IMR-90 (cell line): ENCODE measurements at regions not wholly inside any gene's neighbourhood (a gene's known extent, or its start where the extent isn't known, plus 50 kb on each side); places are given as distances from the start of the nearest gene placed in this dataset.

Experiments used
- ATAC-seq: fragments of 200-7000 bp; cut with Tn5 transposase; 2 replicates; pipeline ENCODE4 v1.9.1; 2020; ENCODE audit warnings: low read depth, mild to moderate bottlenecking, moderate library complexity
- BruUV-seq: library from RNA; stranded (reverse); fragments of 400-500 nt; replicated peaks from 2 replicates; lab custom pipeline; 2021; lab: Mats Ljungman, UMichigan
- CTCF ChIA-PET: fragments of 300-600 bp; formaldehyde crosslinking; extraction: SDS; loops from one replicate; lab custom pipeline; 2021; ENCODE audit warnings: antibody characterized with exemption; lab: Yijun Ruan, JAX
- POLR2A ChIA-PET: fragments of 300-600 bp; sonication (Branson Sonifier 250); formaldehyde crosslinking; loops from one replicate; lab custom pipeline; 2022; ENCODE audit warnings: antibody characterized with exemption; ENCODE audit not compliant: unreplicated experiment; lab: Charles Lee
- DNase-seq: peaks from one replicate; pipeline ENCODE4 v3.0.0; 2013
- H2AFZ ChIP-seq: replicated peaks from 2 replicates; pipeline ENCODE3; 2013; ENCODE audit warnings: low read length, mild to moderate bottlenecking; ENCODE audit not compliant: poor library complexity
- H2AK5ac ChIP-seq: 2 replicates; pipeline ENCODE4 v1.6.1; 2013; ENCODE audit warnings: low read depth, low read length, inconsistent platforms
- H2AK9ac ChIP-seq: replicated peaks from 2 replicates; pipeline ENCODE3; 2013; ENCODE audit warnings: mild to moderate bottlenecking, low read depth, low read length, moderate library complexity; ENCODE audit not compliant: poor library complexity
- H2BK120ac ChIP-seq: 2 replicates; pipeline ENCODE4 v1.6.1; 2013; ENCODE audit warnings: low read depth, low read length, inconsistent platforms
- H2BK15ac ChIP-seq: 3 replicates; pipeline ENCODE4 v1.6.1; 2013; ENCODE audit warnings: low read depth, low read length, inconsistent platforms
- H2BK20ac ChIP-seq: 2 replicates; pipeline ENCODE4 v1.6.1; 2013; ENCODE audit warnings: low read depth, mild to moderate bottlenecking, inconsistent platforms, low read length, moderate library complexity
- H2BK5ac ChIP-seq: 2 replicates; pipeline ENCODE4 v1.6.1; 2013; ENCODE audit warnings: mild to moderate bottlenecking, low read depth, low read length, inconsistent platforms; ENCODE audit not compliant: poor library complexity, severe bottlenecking
- H3K14ac ChIP-seq: replicated peaks from 2 replicates; pipeline ENCODE4 v1.6.1; 2013; ENCODE audit warnings: low read depth, low read length, inconsistent platforms
- H3K18ac ChIP-seq: 2 replicates; pipeline ENCODE4 v1.6.1; 2013; ENCODE audit warnings: low read depth, low read length, control low read depth
- H3K23ac ChIP-seq: 2 replicates; pipeline ENCODE4 v1.6.1; 2013; ENCODE audit warnings: low read depth, low read length, inconsistent platforms
- H3K27ac ChIP-seq: 2 replicates; pipeline ENCODE4 v1.5.1; 2013; ENCODE audit warnings: mild to moderate bottlenecking, control low read depth, low read length; ENCODE audit not compliant: insufficient read depth
- H3K27me3 ChIP-seq: 2 replicates; pipeline ENCODE4 v1.6.1; 2013; ENCODE audit warnings: low read length; ENCODE audit not compliant: control insufficient read depth, insufficient read depth
- H3K36me3 ChIP-seq: 2 replicates; pipeline ENCODE4 v1.6.1; 2013; ENCODE audit warnings: low read length, mixed read lengths; ENCODE audit not compliant: control insufficient read depth, insufficient read depth
- H3K4ac ChIP-seq: 2 replicates; pipeline ENCODE4 v1.6.1; 2013; ENCODE audit warnings: low read depth, low read length, inconsistent platforms
- H3K4me1 ChIP-seq: 2 replicates; pipeline ENCODE4 v1.6.1; 2013; ENCODE audit warnings: low read length, mixed read lengths; ENCODE audit not compliant: control insufficient read depth, insufficient read depth
- H3K4me2 ChIP-seq: 2 replicates; pipeline ENCODE4 v1.6.1; 2013; ENCODE audit warnings: low read depth, mild to moderate bottlenecking, control low read depth, low read length, moderate library complexity
- H3K4me3 ChIP-seq: 2 replicates; pipeline ENCODE4 v1.5.1; 2013; ENCODE audit warnings: low read depth, mild to moderate bottlenecking, control low read depth, low read length, moderate library complexity; ENCODE audit not compliant: insufficient read depth
- H3K56ac ChIP-seq: 2 replicates; pipeline ENCODE4 v1.6.1; 2013; ENCODE audit warnings: low read length, inconsistent platforms; ENCODE audit not compliant: insufficient read depth; ENCODE audit errors: extremely low read depth
- H3K79me1 ChIP-seq, 2 experiments: 2 replicates each; pipeline ENCODE4 v1.6.1; 2013; ENCODE audit warnings: low read length in 2 of 2, inconsistent platforms in 1 of 2, low read depth in 1 of 2
- H3K9ac ChIP-seq: 2 replicates; pipeline ENCODE4 v1.6.1; 2013; ENCODE audit warnings: low read depth, low read length, control low read depth
- H3K9me1 ChIP-seq: 2 replicates; pipeline ENCODE4 v1.6.1; 2013; ENCODE audit warnings: low read length, inconsistent platforms; ENCODE audit not compliant: insufficient read depth
- H3K9me3 ChIP-seq: 2 replicates; pipeline ENCODE4 v1.6.1; 2013; ENCODE audit warnings: low read length; ENCODE audit not compliant: control insufficient read depth, insufficient read depth
- H4K20me1 ChIP-seq: 2 replicates; pipeline ENCODE4 v1.6.1; 2013; ENCODE audit warnings: low read length, inconsistent platforms; ENCODE audit not compliant: insufficient read depth
- H4K5ac ChIP-seq: 2 replicates; pipeline ENCODE4 v1.6.1; 2013; ENCODE audit warnings: mild to moderate bottlenecking, low read depth, low read length, control low read depth
- H4K8ac ChIP-seq, 2 experiments: 2 replicates each; pipeline ENCODE4 v1.6.1; 2013; ENCODE audit warnings: low read depth in 2 of 2, low read length in 2 of 2, control low read depth in 1 of 2, inconsistent platforms in 1 of 2
- H4K91ac ChIP-seq: 2 replicates; pipeline ENCODE4 v1.6.1; 2013; ENCODE audit warnings: low read depth, low read length, inconsistent platforms; ENCODE audit not compliant: insufficient read depth
- BHLHE40 ChIP-seq: fragments of 150-350 bp; IDR thresholded peaks from 2 replicates; pipeline ENCODE4 v1.6.1; 2016; ENCODE audit warnings: mild to moderate bottlenecking, low read depth, low read length
- CEBPB ChIP-seq: IDR thresholded peaks from 2 replicates; pipeline ENCODE4 v1.6.1; 2012; ENCODE audit warnings: low read depth, low read length, improper control_type of control experiment
- CHD1 ChIP-seq: IDR thresholded peaks from 2 replicates; pipeline ENCODE4 v1.6.1; 2012; ENCODE audit warnings: low read depth, low read length, improper control_type of control experiment
- CTCF ChIP-seq: conservative IDR thresholded peaks from 2 replicates; pipeline ENCODE4 v1.5.1; 2012; ENCODE audit warnings: mild to moderate bottlenecking, low read depth, low read length, improper control_type of control experiment
- FOS ChIP-seq: fragments of 150-350 bp; IDR thresholded peaks from 2 replicates; pipeline ENCODE4 v1.6.1; 2016; ENCODE audit warnings: low read depth, low read length
- MAFK ChIP-seq: IDR thresholded peaks from 2 replicates; pipeline ENCODE4 v1.6.1; 2012; ENCODE audit warnings: low read depth, low read length, improper control_type of control experiment
- MAZ ChIP-seq: IDR thresholded peaks from 2 replicates; pipeline ENCODE4 v1.6.1; 2012; ENCODE audit warnings: low read depth, mild to moderate bottlenecking, low read length, improper control_type of control experiment, moderate library complexity, borderline replicate concordance
- MXI1 ChIP-seq: IDR thresholded peaks from 2 replicates; pipeline ENCODE4 v1.6.1; 2012; ENCODE audit warnings: low read depth, mild to moderate bottlenecking, low read length, moderate library complexity, borderline replicate concordance
- NFE2L2 ChIP-seq: fragments of 150-350 bp; IDR thresholded peaks from 2 replicates; pipeline ENCODE4 v1.6.1; 2016; ENCODE audit warnings: low read depth, mild to moderate bottlenecking, low read length
- POLR2A ChIP-seq: IDR thresholded peaks from 2 replicates; pipeline ENCODE4 v1.6.1; 2012; ENCODE audit warnings: mild to moderate bottlenecking, low read depth, low read length
- RAD21 ChIP-seq: IDR thresholded peaks from 2 replicates; pipeline ENCODE4 v1.6.1; 2012; ENCODE audit warnings: low read length, improper control_type of control experiment
- RCOR1 ChIP-seq: IDR thresholded peaks from 2 replicates; pipeline ENCODE4 v1.6.1; 2012; ENCODE audit warnings: mild to moderate bottlenecking, low read length, improper control_type of control experiment; ENCODE audit not compliant: insufficient replicate concordance
- RFX5 ChIP-seq: IDR thresholded peaks from 2 replicates; pipeline ENCODE4 v1.8.0; 2012; ENCODE audit warnings: low read depth, mild to moderate bottlenecking, low read length, moderate library complexity
- SMC3 ChIP-seq: fragments of 150-350 bp; IDR thresholded peaks from 2 replicates; pipeline ENCODE4 v1.6.1; 2016; ENCODE audit warnings: low read depth, mild to moderate bottlenecking, antibody characterized with exemption, low read length, moderate library complexity
- USF2 ChIP-seq: fragments of 150-350 bp; IDR thresholded peaks from 2 replicates; pipeline ENCODE4 v1.6.1; 2017; ENCODE audit warnings: mild to moderate bottlenecking, antibody characterized with exemption, low read length, low read depth
- WGBS, 2 experiments: methylation state at CpG; one replicate each; pipeline versions ENCODE4 v1.1.5 to v1.1.7; 2013; ENCODE audit warnings: missing lambda C conversion rate in 2 of 2; ENCODE audit not compliant: insufficient read length in 1 of 2; ENCODE audit errors: extremely low coverage in 2 of 2; 5-methylcytosine and 5-hydroxymethylcytosine counted together
- dilution Hi-C: fragments of 300-500 bp; cut with HindIII; formaldehyde crosslinking; loops from one replicate; pipeline ENCODE4 v1.14.3; 2018; ENCODE audit warnings: low sequenced_read_pairs; ENCODE audit not compliant: unreplicated experiment
- in situ Hi-C: fragments of 300-500 bp; cut with MboI; formaldehyde crosslinking; loops from 3 replicates; pipeline ENCODE4 v1.14.3; 2019; ENCODE audit warnings: low sequenced_read_pairs, inconsistent platforms, mixed read lengths
- intact Hi-C: fragments of 100-400 bp; cut with micrococcal nuclease; formaldehyde crosslinking; loops from 2 replicates; pipeline ENCODE4 v1.10.0; 2022
- TF ChIP-seq, protein P1 (sequence below): fragments of 150-350 bp; IDR thresholded peaks from 2 replicates; pipeline ENCODE4 v1.6.1; 2016; ENCODE audit warnings: low read depth, mild to moderate bottlenecking, low read length, moderate library complexity, borderline replicate concordance

GRCh38 chr1:209431813-209432442, 151.6 kb upstream of the CAMK1G start:
- Histone ChIP-seq H3K27ac (no peak overlapping the region), H3K9me1 (no peaks in the 10 kb centered on the region), H2BK5ac (no peak overlapping the region), H3K4ac (no peak overlapping the region), H3K36me3 (no peaks in the 10 kb centered on the region), H3K9ac (no peak overlapping the region), H3K4me2 (no peak overlapping the region), H2BK120ac (no peak overlapping the region), H2BK20ac (no peak overlapping the region), H2AK9ac (no peak overlapping the region), H3K9me3 (no peaks in the 10 kb centered on the region), H3K18ac (no peak overlapping the region), H4K91ac (no peak overlapping the region), H4K5ac (no peak overlapping the region), H3K27me3 (peaks cover 5% of the 10 kb centered on the region), H3K4me3 (no peak overlapping the region), H2AK5ac (no peak overlapping the region), H3K56ac (no peak overlapping the region), H2AFZ (no peak overlapping the region), H2BK15ac (no peak overlapping the region), H4K8ac (no peak overlapping the region), H4K20me1 (no peaks in the 10 kb centered on the region), H3K79me1 (no peaks in the 10 kb centered on the region), H3K23ac (no peak overlapping the region), H3K4me1 (0 out of 2 replicates have a peak, but pooled peaks cover 1% of the 10 kb centered on the region), H3K14ac (no peak overlapping the region)
- dilution Hi-C loops = no loop called here
- POLR2A ChIA-PET = no interaction called here
- TF ChIP-seq CHD1 (no peak), CTCF (no peak), MXI1 (no peak), POLR2A (no peak), SMC3 (no peak), FOS (no peak), USF2 (no peak), RAD21 (no peak), MAFK (no peak), MAZ (no peak), CEBPB (no peak), RCOR1 (no peak), BHLHE40 (no peak), RFX5 (no peak), NFE2L2 (no peak)
- TF ChIP-seq, protein P1, sequence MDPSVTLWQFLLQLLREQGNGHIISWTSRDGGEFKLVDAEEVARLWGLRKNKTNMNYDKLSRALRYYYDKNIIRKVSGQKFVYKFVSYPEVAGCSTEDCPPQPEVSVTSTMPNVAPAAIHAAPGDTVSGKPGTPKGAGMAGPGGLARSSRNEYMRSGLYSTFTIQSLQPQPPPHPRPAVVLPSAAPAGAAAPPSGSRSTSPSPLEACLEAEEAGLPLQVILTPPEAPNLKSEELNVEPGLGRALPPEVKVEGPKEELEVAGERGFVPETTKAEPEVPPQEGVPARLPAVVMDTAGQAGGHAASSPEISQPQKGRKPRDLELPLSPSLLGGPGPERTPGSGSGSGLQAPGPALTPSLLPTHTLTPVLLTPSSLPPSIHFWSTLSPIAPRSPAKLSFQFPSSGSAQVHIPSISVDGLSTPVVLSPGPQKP = no peak
- 93% methylated on average over 6 of the region's 12 CpGs; no CpG with 5 or more reads in 1 of the 2 experiments for WGBS, 2 experiments
- intact Hi-C loops = no loop called here
- ATAC-seq (no peak), DNase-seq (no peak)
- in situ Hi-C loops = loop anchor here (10.0 kb wide), 2 partner anchors 77 to 227 kb away; no protein-coding TSS in a partner anchor
- no TSS peak for BruUV-seq
- CTCF ChIA-PET = interaction anchor here (0.6 kb wide), 1 partner anchor 138 kb away, joined by 3 read pairs; no protein-coding TSS in a partner anchor
